ENCODE measurements at regions not wholly inside any gene's neighbourhood (a gene's known extent, or its start where the extent isn't known, plus 50 kb on each side); places are given as distances from the start of the nearest gene placed in this dataset.

- no peak overlapping the region for H3K18ac ChIP-seq (ENCODE audit: low read depth, low read length)
- H2BK5ac ChIP-seq (ENCODE audit: low read depth, low read length, poor library complexity, severe bottlenecking) = no peak overlapping the region
- H2AFZ ChIP-seq (replicated peaks; ENCODE audit: low read length, poor library complexity) = no peak overlapping the region
- TF ChIP-seq RCOR1 (IDR thresholded peaks at IDR 0.05; ENCODE audit: insufficient replicate concordance, low read length) = no peak
- no peak for TF ChIP-seq MXI1 (IDR thresholded peaks at IDR 0.05; ENCODE audit: borderline replicate concordance, low read depth, low read length)
- TF ChIP-seq CHD1 (IDR thresholded peaks at IDR 0.05; ENCODE audit: low read depth, low read length) = no peak
- TF ChIP-seq, protein P1, sequence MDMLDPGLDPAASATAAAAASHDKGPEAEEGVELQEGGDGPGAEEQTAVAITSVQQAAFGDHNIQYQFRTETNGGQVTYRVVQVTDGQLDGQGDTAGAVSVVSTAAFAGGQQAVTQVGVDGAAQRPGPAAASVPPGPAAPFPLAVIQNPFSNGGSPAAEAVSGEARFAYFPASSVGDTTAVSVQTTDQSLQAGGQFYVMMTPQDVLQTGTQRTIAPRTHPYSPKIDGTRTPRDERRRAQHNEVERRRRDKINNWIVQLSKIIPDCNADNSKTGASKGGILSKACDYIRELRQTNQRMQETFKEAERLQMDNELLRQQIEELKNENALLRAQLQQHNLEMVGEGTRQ (IDR thresholded peaks at IDR 0.05; ENCODE audit: low read depth, low read length) = no peak
- no peaks in the 10 kb centered on the region for H3K4me1 ChIP-seq (ENCODE audit: control insufficient read depth, insufficient read depth, low read length)
- WGBS, 2 experiments (ENCODE audit: extremely low coverage in 2 of 2, insufficient read length in 1 of 2) = 83% methylated on average over 4 of the region's 6 CpGs; no CpG with 5 or more reads in 1 of the 2 experiments
- no peaks in the 10 kb centered on the region for H3K36me3 ChIP-seq (ENCODE audit: control insufficient read depth, insufficient read depth, low read length)
- dilution Hi-C loops (cut with HindIII; ENCODE audit: low sequenced_read_pairs, unreplicated experiment) = no loop called here
- no peak overlapping the region for H2AK5ac ChIP-seq (ENCODE audit: low read depth, low read length)
- no peak overlapping the region for H3K4me3 ChIP-seq (ENCODE audit: insufficient read depth, low read depth, low read length)
- intact Hi-C loops (cut with micrococcal nuclease) = no loop called here
- no peak overlapping the region for H3K9ac ChIP-seq (ENCODE audit: low read depth, low read length)
- no peak overlapping the region for H4K5ac ChIP-seq (ENCODE audit: low read depth, low read length)
- no peak overlapping the region for H3K4ac ChIP-seq (ENCODE audit: low read depth, low read length)
- no peak overlapping the region for H3K56ac ChIP-seq (ENCODE audit: extremely low read depth, insufficient read depth, low read length)
- no peak for ATAC-seq (ENCODE audit: low read depth)
- no peak overlapping the region for H3K14ac ChIP-seq (replicated peaks; ENCODE audit: low read depth, low read length)
- ChIA-PET POLR2A (ENCODE audit: unreplicated experiment) (no interaction called here), CTCF (no interaction called here)
- no TSS peak for BruUV-seq (replicated peaks)
- H4K20me1 ChIP-seq (ENCODE audit: insufficient read depth, low read length) = no peaks in the 10 kb centered on the region
- no peaks in the 10 kb centered on the region for H3K79me1 ChIP-seq (ENCODE audit: low read depth in 1 of 2, low read length in 2 of 2)
- H3K9me1 ChIP-seq (ENCODE audit: insufficient read depth, low read length) = no peaks in the 10 kb centered on the region
- no peaks in the 10 kb centered on the region for H3K9me3 ChIP-seq (ENCODE audit: control insufficient read depth, insufficient read depth, low read length)
- DNase-seq = no peak
- no peak overlapping the region for H3K23ac ChIP-seq (ENCODE audit: low read depth, low read length)
- no peak overlapping the region for H2BK20ac ChIP-seq (ENCODE audit: low read depth, low read length)
- H2BK15ac ChIP-seq (ENCODE audit: low read depth, low read length) = no peak overlapping the region
- no peak overlapping the region for H3K27ac ChIP-seq (ENCODE audit: insufficient read depth, low read length)
- H3K27me3 ChIP-seq (ENCODE audit: control insufficient read depth, insufficient read depth, low read length) = no peaks in the 10 kb centered on the region
- H3K4me2 ChIP-seq (ENCODE audit: low read depth, low read length) = no peak overlapping the region
- no peak overlapping the region for H4K91ac ChIP-seq (ENCODE audit: insufficient read depth, low read depth, low read length)
- no peak overlapping the region for H2BK120ac ChIP-seq (ENCODE audit: low read depth, low read length)
- no peak overlapping the region for H2AK9ac ChIP-seq (replicated peaks; ENCODE audit: low read depth, low read length, poor library complexity)
- in situ Hi-C loops (cut with MboI; ENCODE audit: low sequenced_read_pairs) = no loop called here
- no peak overlapping the region for H4K8ac ChIP-seq (ENCODE audit: low read depth in 2 of 2, low read length in 2 of 2)
Observed at GRCh38 chr21:15560383-15561056, 169.3 kb upstream of the USP25 start.

All from IMR-90 (cell line).